IPS-20b (cell line): ENCODE measurements at regions not wholly inside any gene's neighbourhood (a gene's known extent, or its start where the extent isn't known, plus 50 kb on each side); places are given as distances from the start of the nearest gene placed in this dataset.

Source experiments
- H3K27ac ChIP-seq: one replicate; pipeline ENCODE4 v1.5.1; 2013; ENCODE audit warnings: low read length
- H3K27me3 ChIP-seq: 2 replicates; pipeline ENCODE4 v1.6.1; 2013; ENCODE audit warnings: mild to moderate bottlenecking, low read length, inconsistent platforms; ENCODE audit not compliant: insufficient read depth
- H3K36me3 ChIP-seq: 2 replicates; pipeline ENCODE4 v1.6.1; 2013; ENCODE audit warnings: low read depth, mild to moderate bottlenecking, inconsistent platforms, low read length, moderate library complexity; ENCODE audit not compliant: insufficient read depth
- H3K4me1 ChIP-seq: 2 replicates; pipeline ENCODE4 v1.6.1; 2013; ENCODE audit warnings: mild to moderate bottlenecking, control low read depth, inconsistent platforms, low read length, moderate library complexity; ENCODE audit not compliant: insufficient read depth
- H3K4me3 ChIP-seq: 2 replicates; pipeline ENCODE4 v1.5.1; 2013; ENCODE audit warnings: mild to moderate bottlenecking, low read length, inconsistent platforms
- H3K9ac ChIP-seq: 2 replicates; pipeline ENCODE4 v1.6.1; 2013; ENCODE audit warnings: low read depth, mild to moderate bottlenecking, inconsistent platforms, low read length, moderate library complexity
- H3K9me3 ChIP-seq: 2 replicates; pipeline ENCODE4 v1.6.1; 2013; ENCODE audit warnings: mild to moderate bottlenecking, low read depth, low read length, inconsistent platforms; ENCODE audit not compliant: insufficient read depth

DNA sequence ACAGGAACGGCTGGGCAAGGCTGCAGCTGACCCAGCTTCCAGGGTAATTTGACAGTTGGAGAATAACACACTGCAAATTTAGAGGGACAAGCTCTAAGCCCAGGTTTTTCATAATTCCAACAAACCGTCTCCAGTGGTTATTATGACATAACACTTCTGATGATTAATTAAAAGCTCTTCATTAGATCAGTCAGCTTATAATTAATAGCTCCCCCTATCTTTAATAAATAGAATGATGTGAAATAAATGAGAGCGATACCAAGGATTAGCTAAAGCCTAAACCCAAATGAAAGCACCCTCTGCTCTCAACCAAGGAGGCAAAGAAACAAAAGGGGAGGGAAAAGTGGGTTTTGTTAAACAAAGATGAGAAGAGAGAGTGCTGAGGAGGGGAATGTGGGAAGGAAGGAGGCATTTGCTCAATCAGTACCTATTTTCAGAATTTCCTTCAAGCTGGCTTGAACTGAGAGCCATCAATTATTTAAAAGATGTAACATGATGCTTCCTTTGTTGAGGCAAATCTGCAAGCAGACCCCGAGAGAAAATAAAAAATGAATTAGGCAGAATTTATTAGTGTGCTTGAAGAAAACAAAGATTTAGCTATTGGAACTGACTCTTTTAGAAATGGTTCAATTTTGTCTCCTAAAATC, 221.8 kb upstream of the ESRRG start:
- no peaks in the 10 kb centered on the region for H3K36me3 ChIP-seq
- H3K4me3 ChIP-seq: peak overlapping the region; percentile 41
- H3K9me3 ChIP-seq: no peaks in the 10 kb centered on the region
- H3K27me3 ChIP-seq: no peaks in the 10 kb centered on the region
- H3K9ac ChIP-seq: peak overlapping the region; percentile 47; the same call in 1 of the 2 replicates
- H3K4me1 ChIP-seq: peaks cover 26% of the 10 kb centered on the region
- H3K27ac ChIP-seq: peak overlapping the region; percentile 54

DNA sequence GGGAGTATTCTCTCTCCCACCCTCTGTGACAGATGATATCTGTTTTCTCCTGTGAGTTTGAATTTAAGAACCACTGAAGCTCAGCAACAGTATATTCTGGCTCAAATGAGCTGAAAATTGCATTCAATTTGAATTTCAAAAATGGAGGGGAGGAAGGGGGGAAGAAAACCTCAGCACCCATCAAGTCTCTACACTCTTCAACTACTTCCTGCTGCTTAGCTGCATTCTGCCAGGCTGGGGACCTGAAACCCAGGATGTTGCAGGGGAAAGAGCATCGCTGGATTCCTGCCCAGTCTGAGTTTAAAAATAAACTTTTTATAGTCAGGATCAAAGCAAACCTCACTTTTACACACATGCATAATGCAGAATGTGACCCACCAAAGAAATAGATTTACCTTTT, 214.3 kb upstream of the ESRRG start:
- H3K36me3 ChIP-seq: no peaks in the 10 kb centered on the region
- H3K9me3 ChIP-seq: no peaks in the 10 kb centered on the region; the same call in 1 of the 2 replicates
- H3K27me3 ChIP-seq: no peaks in the 10 kb centered on the region

DNA sequence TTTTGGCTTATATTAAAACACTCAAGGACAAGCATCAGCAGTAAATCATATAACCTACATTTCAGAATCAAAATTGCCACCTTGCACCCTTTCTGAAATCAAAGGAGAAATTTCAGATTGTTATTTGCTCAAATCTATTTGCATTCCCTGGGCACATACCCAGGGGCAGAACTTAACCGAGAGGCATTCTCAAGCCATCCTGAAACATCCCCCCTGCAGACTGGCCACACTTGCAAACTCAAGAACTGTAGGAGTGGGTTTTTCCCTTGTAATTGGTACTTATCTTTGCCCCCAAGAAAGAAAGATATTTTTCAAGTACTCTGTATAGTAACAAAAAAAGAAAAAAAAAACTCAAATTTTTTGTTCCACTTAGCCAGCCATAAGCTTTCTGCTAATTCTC, 213.6 kb upstream of the ESRRG start:
- Histone ChIP-seq H3K9me3 (no peaks in the 10 kb centered on the region; the same call in 1 of the 2 replicates), H3K4me3 (no peak overlapping the region), H3K36me3 (no peaks in the 10 kb centered on the region), H3K9ac (no peak overlapping the region), H3K27ac (no peak overlapping the region), H3K4me1 (peaks cover 22% of the 10 kb centered on the region), H3K27me3 (no peaks in the 10 kb centered on the region)

More for the DNA sequence above, 214.3 kb upstream of the ESRRG start:
- Histone ChIP-seq H3K4me1 (peaks cover 22% of the 10 kb centered on the region), H3K9ac (0 out of 2 replicates have a peak overlapping the region, but pooled peaks have one; percentile 26), H3K4me3 (0 out of 2 replicates have a peak overlapping the region, but pooled peaks have one; percentile 25), H3K27ac (no peak overlapping the region)

DNA sequence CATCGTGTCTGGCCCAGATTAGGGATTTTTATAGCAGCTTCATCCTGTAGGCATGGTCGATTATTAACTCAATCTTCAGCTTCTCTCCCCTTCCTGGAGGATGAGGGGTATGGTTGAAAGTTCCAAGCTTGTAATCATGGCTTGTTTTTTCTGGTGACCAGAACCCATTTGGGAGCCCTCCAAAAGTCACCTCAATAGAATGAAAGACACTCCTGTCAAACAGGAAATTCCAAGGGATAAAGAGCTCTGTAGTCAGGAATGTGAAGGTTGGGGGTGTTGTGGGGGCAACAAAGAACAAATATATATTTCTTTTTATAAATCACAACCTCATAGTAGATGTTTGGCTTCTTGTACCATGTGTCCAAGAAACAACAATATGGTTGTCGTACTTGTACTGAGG, 212.7 kb upstream of the ESRRG start:
- no peaks in the 10 kb centered on the region for H3K36me3 ChIP-seq
- H3K27ac ChIP-seq: no peak overlapping the region
- H3K4me1 ChIP-seq: peaks cover 22% of the 10 kb centered on the region

DNA sequence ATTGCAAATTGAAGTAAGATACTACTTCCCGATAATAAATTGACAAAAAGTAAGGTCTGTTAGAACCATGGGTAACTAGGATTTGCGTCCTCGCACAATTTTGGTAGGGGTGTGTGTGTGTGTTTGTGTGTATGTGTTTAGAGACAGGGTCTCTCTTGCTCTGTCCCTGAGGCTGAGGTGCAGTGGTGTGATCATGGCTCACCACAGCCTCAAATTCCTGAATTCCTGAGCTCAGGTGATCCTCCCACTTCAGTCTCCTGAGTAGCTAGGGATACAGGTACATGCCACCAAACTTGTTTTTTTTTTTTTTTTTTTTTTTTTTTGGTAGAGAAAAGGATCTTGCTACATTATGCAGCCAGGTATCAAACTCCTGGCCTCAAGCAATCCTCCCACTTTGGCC, 209.2 kb upstream of the ESRRG start:
- no peaks in the 10 kb centered on the region for H3K27me3 ChIP-seq
- H3K9me3 ChIP-seq: no peaks in the 10 kb centered on the region; the same call in 1 of the 2 replicates
- H3K9ac ChIP-seq: no peak overlapping the region
- H3K4me1 ChIP-seq: peaks cover 24% of the 10 kb centered on the region
- H3K27ac ChIP-seq: no peak overlapping the region
- H3K36me3 ChIP-seq: no peaks in the 10 kb centered on the region
- H3K4me3 ChIP-seq: no peak overlapping the region

More for the DNA sequence above, 212.7 kb upstream of the ESRRG start:
- H3K4me3 ChIP-seq: no peak overlapping the region
- H3K27me3 ChIP-seq: no peaks in the 10 kb centered on the region
- H3K9me3 ChIP-seq: no peaks in the 10 kb centered on the region; the same call in 1 of the 2 replicates
- H3K9ac ChIP-seq: no peak overlapping the region

DNA sequence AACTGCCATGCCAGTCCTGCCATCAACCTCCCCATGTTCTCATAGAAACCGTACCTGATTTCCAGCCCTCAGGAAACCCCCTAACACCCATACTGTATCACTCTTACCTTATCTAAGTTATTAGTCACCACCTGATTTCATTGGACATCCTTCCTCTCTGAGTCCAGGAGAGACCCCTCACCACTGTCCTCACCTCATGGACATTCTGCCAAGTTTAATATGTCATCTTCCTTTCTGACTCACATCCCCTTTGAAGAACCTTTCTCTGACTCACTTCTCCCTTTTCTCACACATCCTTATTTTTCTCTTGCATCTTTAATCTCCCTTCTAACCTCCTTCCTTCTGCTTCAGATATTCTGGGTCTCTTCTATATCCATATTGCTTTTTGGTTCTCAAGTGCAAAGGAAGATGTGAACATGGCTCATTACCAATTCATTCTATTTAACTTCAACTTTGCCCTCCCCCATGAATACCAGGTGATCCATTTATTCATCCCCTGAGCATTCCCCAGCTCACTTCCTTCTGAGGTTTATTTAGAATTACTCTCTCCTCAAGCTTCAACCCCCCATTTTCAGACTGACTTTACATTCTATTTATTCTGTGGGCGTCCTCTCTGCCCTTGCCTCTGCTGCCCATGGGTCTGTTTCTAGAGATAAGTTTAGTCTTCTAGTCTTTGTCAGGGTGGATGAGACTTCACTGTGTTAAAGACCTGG, 206.8 kb upstream of the ESRRG start:
- H3K9me3 ChIP-seq: no peaks in the 10 kb centered on the region; the same call in 1 of the 2 replicates
- no peak overlapping the region for H3K9ac ChIP-seq
- H3K27me3 ChIP-seq: no peaks in the 10 kb centered on the region
- H3K4me3 ChIP-seq: no peak overlapping the region
- no peaks in the 10 kb centered on the region for H3K36me3 ChIP-seq
- H3K4me1 ChIP-seq: peaks cover 20% of the 10 kb centered on the region
- H3K27ac ChIP-seq: no peak overlapping the region

DNA sequence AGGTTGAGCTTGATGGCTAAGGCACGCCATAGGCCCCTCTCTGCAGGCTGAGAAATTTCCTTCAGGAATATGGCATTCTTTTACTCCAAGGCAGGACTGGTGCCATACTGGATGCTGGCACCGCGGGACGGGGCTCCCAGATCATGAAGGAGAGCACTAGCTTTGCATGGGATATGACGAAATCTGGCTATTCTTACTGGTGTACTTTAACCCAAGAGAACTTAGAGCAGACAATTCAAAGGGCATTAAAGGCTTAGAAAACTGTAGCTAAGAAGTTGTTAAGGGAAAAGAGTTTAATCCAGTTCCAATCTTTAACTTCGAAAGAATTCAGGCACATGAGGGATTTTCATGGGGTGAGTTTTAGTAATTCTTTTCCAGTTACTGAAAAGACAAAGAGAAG, 204.4 kb upstream of the ESRRG start:
- Histone ChIP-seq H3K27ac (no peak overlapping the region), H3K4me1 (peaks cover 20% of the 10 kb centered on the region), H3K4me3 (no peak overlapping the region; the same call in 1 of the 2 replicates), H3K9me3 (no peaks in the 10 kb centered on the region), H3K9ac (no peak overlapping the region), H3K36me3 (no peaks in the 10 kb centered on the region), H3K27me3 (no peaks in the 10 kb centered on the region)

DNA sequence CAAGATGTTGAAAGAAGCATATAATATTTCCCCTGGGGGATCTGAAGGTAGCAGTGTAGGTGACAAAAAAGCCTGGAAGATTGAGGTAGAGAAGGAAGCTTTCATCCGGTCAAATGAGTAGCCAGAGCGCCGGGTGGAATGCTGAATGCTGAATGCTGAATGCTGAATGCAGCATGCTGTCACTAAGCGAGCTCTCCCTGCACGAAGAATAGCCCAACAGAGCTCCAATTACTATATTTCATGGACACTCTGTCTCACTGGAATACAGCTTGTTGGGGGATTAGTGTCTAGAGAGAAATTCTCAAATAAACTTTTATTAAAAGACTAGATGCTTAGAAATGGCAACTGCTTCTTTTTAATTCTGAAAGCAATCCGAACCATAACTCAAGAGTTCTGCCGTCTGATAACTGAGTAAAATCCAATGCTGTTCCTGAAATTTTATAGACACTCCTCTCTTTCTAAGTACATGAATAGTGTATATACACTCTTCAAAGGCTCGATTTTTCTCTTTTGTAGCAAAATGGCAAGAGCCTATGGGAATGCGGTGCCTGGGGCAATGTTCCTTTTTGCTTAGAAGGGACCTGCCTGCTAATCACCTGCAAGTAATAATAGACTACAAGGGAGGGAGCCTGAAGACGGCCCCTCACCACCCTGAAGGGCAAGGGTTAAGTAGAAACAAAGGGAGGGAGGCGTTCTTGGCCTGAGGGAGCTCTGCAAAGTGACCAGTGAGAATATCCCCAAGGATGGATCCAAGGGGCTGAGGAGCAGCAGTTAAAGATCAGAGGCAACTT, 203.7 kb upstream of the ESRRG start:
- Histone ChIP-seq H3K4me3 (no peak overlapping the region; the same call in 1 of the 2 replicates), H3K27me3 (no peaks in the 10 kb centered on the region), H3K9me3 (no peaks in the 10 kb centered on the region), H3K4me1 (peaks cover 20% of the 10 kb centered on the region), H3K9ac (no peak overlapping the region), H3K36me3 (no peaks in the 10 kb centered on the region), H3K27ac (no peak overlapping the region)

DNA sequence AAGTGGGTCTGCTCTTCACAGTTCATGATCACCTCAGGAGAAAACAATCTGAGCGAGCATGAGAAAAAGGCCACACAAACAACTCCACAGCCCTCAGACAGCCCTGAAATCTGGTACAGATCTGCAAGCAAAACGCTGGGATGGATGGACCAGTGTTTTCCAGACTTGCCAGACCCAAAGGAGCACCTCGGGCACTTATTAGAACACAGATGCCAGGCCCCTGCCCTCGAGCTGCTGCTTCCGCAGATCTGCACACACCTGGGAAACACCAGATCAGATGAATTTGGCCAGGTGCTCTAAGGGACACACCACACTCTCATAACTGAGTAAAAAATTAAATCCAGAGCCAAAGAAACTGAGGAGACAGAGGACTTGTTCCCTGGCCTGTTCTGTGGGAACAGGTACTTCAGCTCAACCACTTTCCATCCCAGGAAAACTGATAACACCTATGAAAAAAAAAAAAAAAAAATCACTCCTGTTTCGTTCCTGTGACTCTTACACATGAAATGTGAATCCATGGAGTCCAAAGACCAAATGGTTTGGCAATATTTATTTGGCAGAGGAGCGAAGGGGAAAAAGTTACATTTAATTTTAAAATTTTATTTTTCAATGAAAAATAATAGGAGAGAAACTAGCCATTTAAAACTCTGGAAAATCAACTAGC, 202.9 kb upstream of the ESRRG start:
- no peaks in the 10 kb centered on the region for H3K36me3 ChIP-seq
- peaks cover 20% of the 10 kb centered on the region for H3K4me1 ChIP-seq
- H3K4me3 ChIP-seq: no peak overlapping the region
- H3K9me3 ChIP-seq: no peaks in the 10 kb centered on the region
- H3K27me3 ChIP-seq: no peaks in the 10 kb centered on the region
- no peak overlapping the region for H3K9ac ChIP-seq
- no peak overlapping the region for H3K27ac ChIP-seq

DNA sequence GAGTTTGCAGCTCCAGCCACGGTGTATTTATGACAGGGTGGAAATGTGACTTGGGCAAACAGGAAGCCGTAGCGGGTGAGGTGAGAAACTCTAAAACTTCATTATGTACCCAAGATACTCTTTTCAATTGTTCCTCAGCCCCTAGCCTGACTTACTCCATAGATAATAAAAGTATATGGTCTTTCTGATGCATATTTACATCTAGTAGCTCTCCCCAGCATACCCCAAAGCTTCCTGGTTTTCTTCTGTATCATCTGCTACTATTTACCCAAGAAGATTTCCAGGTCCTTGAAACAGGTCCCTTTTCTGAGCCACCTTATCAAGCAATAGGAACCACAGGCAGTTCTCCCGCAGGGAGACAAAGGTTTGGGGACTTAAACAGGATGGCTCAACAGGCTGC, 201.5 kb upstream of the ESRRG start:
- H3K4me1 ChIP-seq: peaks cover 13% of the 10 kb centered on the region

DNA sequence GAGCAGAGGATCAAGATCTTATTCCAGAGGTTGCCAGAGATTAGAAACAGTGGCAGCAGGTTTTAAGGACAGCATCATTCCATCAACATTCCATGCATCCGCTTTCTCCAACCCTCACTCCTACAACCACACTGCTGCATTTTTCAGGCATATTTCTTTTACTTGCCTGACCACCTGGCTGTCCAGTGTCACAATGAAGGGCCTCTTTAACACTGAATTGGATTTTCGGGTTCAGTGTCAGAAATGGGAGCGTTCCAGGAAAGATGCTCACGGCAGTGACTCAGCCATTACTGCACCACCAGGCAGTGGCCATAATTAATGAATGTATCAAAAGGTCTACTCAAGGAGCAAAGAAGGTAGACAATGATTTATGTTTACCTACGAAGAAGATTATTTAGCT, 200.4 kb upstream of the ESRRG start:
- no peak overlapping the region for H3K27ac ChIP-seq
- H3K36me3 ChIP-seq: no peaks in the 10 kb centered on the region
- H3K4me3 ChIP-seq: no peak overlapping the region
- no peaks in the 10 kb centered on the region for H3K9me3 ChIP-seq
- peaks cover 9% of the 10 kb centered on the region; the same call in 1 of the 2 replicates for H3K4me1 ChIP-seq
- H3K27me3 ChIP-seq: no peaks in the 10 kb centered on the region
- H3K9ac ChIP-seq: no peak overlapping the region

More for the DNA sequence above, 201.5 kb upstream of the ESRRG start:
- Histone ChIP-seq H3K9me3 (no peaks in the 10 kb centered on the region), H3K4me3 (no peak overlapping the region), H3K9ac (no peak overlapping the region), H3K27me3 (no peaks in the 10 kb centered on the region), H3K36me3 (no peaks in the 10 kb centered on the region), H3K27ac (no peak overlapping the region)
